Activated T-helper 17 cell treated with anti-CD3 and anti-CD28 coated beads, Interleukin-2, amount 50 U/mL, for 72 hours (primary cell): ENCODE measurements at regions not wholly inside any gene's neighbourhood (a gene's known extent, or its start where the extent isn't known, plus 50 kb on each side); places are given as distances from the start of the nearest gene placed in this dataset.

ENCODE experiments used
- ATAC-seq: fragments of 150-1000 bp; cut with Tn5 transposase; replicated peaks from 2 replicates; pipeline ENCODE4 v1.10.0; 2021; ENCODE audit warnings: mild to moderate bottlenecking, moderate library complexity
- H3K27ac Mint-ChIP-seq: one replicate; pipeline ENCODE4 v1.8.0; 2022; ENCODE audit warnings: mixed read lengths
- H3K27me3 Mint-ChIP-seq: one replicate; pipeline ENCODE4 v1.8.0; 2022; ENCODE audit warnings: mixed read lengths
- H3K36me3 Mint-ChIP-seq: one replicate; pipeline ENCODE4 v1.8.0; 2022; ENCODE audit warnings: low read depth, mild to moderate bottlenecking, mixed read lengths
- H3K4me1 Mint-ChIP-seq: one replicate; pipeline ENCODE4 v1.8.0; 2022; ENCODE audit warnings: mixed read lengths
- H3K4me3 Mint-ChIP-seq: one replicate; pipeline ENCODE4 v1.8.0; 2022; ENCODE audit warnings: mild to moderate bottlenecking, mixed read lengths
- H3K9me3 Mint-ChIP-seq: one replicate; pipeline ENCODE4 v1.8.0; 2022; ENCODE audit warnings: mixed read lengths

- H3K27me3 Mint-ChIP-seq, result peaks cover 13% of the 10 kb centered on the region
- H3K9me3 Mint-ChIP-seq, result no peaks in the 10 kb centered on the region
- H3K27ac Mint-ChIP-seq, result no peak overlapping the region
- H3K36me3 Mint-ChIP-seq, result no peaks in the 10 kb centered on the region
- no peaks in the 10 kb centered on the region for H3K4me1 Mint-ChIP-seq
- no peak overlapping the region for H3K4me3 Mint-ChIP-seq
- no peak for ATAC-seq
Observed at GRCh38 chr20:56953048-56953586, 313.3 kb downstream of the BMP7 start.

- H3K4me1 Mint-ChIP-seq, result no peaks in the 10 kb centered on the region
- peaks cover 18% of the 10 kb centered on the region for H3K27me3 Mint-ChIP-seq
- no peak overlapping the region for H3K27ac Mint-ChIP-seq
- no peak for ATAC-seq
- H3K4me3 Mint-ChIP-seq, result no peak overlapping the region
- no peaks in the 10 kb centered on the region for H3K36me3 Mint-ChIP-seq
- H3K9me3 Mint-ChIP-seq, result no peaks in the 10 kb centered on the region
Observed at GRCh38 chr20:56954797-56955196, 311.6 kb downstream of the BMP7 start.

- ATAC-seq, result no peak
- no peak overlapping the region for H3K4me3 Mint-ChIP-seq
- H3K27me3 Mint-ChIP-seq, result peaks cover 19% of the 10 kb centered on the region
- H3K36me3 Mint-ChIP-seq, result no peaks in the 10 kb centered on the region
- H3K4me1 Mint-ChIP-seq, result no peaks in the 10 kb centered on the region
- no peak overlapping the region for H3K27ac Mint-ChIP-seq
- H3K9me3 Mint-ChIP-seq, result no peaks in the 10 kb centered on the region
Observed at GRCh38 chr20:56955680-56956079, 310.8 kb downstream of the BMP7 start.

GRCh38 chr20:56956534-56956933, 309.9 kb downstream of the BMP7 start:
- Mint-ChIP-seq H3K36me3 (no peaks in the 10 kb centered on the region), H3K27me3 (peaks cover 19% of the 10 kb centered on the region), H3K27ac (no peak overlapping the region), H3K4me1 (no peaks in the 10 kb centered on the region), H3K4me3 (no peak overlapping the region), H3K9me3 (no peaks in the 10 kb centered on the region)
- no peak for ATAC-seq

- Mint-ChIP-seq H3K36me3 (no peaks in the 10 kb centered on the region), H3K27me3 (peaks cover 14% of the 10 kb centered on the region), H3K9me3 (no peaks in the 10 kb centered on the region), H3K27ac (no peak overlapping the region), H3K4me3 (no peak overlapping the region), H3K4me1 (no peaks in the 10 kb centered on the region)
- no peak for ATAC-seq
Observed at GRCh38 chr20:56957737-56958553, 308.5 kb downstream of the BMP7 start.

GRCh38 chr20:56964901-56965300, 301.5 kb downstream of the BMP7 start:
- H3K27me3 Mint-ChIP-seq, result peaks cover 8% of the 10 kb centered on the region
- H3K4me1 Mint-ChIP-seq, result no peaks in the 10 kb centered on the region
- no peak for ATAC-seq
- H3K4me3 Mint-ChIP-seq, result no peak overlapping the region
- no peak overlapping the region for H3K27ac Mint-ChIP-seq
- H3K9me3 Mint-ChIP-seq, result peaks cover 4% of the 10 kb centered on the region
- H3K36me3 Mint-ChIP-seq, result no peaks in the 10 kb centered on the region

- Mint-ChIP-seq H3K27ac (no peak overlapping the region), H3K9me3 (peaks cover 4% of the 10 kb centered on the region), H3K4me1 (no peaks in the 10 kb centered on the region), H3K27me3 (peaks cover 9% of the 10 kb centered on the region), H3K4me3 (no peak overlapping the region), H3K36me3 (no peaks in the 10 kb centered on the region)
- ATAC-seq, result no peak
Observed at GRCh38 chr20:56967916-56968315, 298.5 kb downstream of the BMP7 start.

- Mint-ChIP-seq H3K27ac (no peak overlapping the region), H3K27me3 (peaks cover 9% of the 10 kb centered on the region), H3K4me3 (no peak overlapping the region), H3K36me3 (no peaks in the 10 kb centered on the region), H3K9me3 (peaks cover 4% of the 10 kb centered on the region), H3K4me1 (no peaks in the 10 kb centered on the region)
- no peak for ATAC-seq
Observed at GRCh38 chr20:56968376-56969048, 297.9 kb downstream of the BMP7 start.

GRCh38 chr20:56974499-56975250, 291.8 kb downstream of the BMP7 start:
- Mint-ChIP-seq H3K4me1 (no peaks in the 10 kb centered on the region), H3K27me3 (peaks cover 34% of the 10 kb centered on the region)

GRCh38 chr20:56975838-56976237, 290.6 kb downstream of the BMP7 start:
- Mint-ChIP-seq H3K4me3 (no peak overlapping the region), H3K4me1 (no peaks in the 10 kb centered on the region), H3K9me3 (no peaks in the 10 kb centered on the region), H3K27me3 (peaks cover 38% of the 10 kb centered on the region), H3K27ac (no peak overlapping the region), H3K36me3 (no peaks in the 10 kb centered on the region)
- ATAC-seq, result no peak

More at GRCh38 chr20:56974499-56975250, 291.8 kb downstream of the BMP7 start:
- Mint-ChIP-seq H3K27ac (no peak overlapping the region), H3K9me3 (no peaks in the 10 kb centered on the region), H3K4me3 (no peak overlapping the region), H3K36me3 (no peaks in the 10 kb centered on the region)
- ATAC-seq, result no peak

GRCh38 chr20:56976336-56976735, 290.1 kb downstream of the BMP7 start:
- Mint-ChIP-seq H3K27ac (no peak overlapping the region), H3K4me1 (no peaks in the 10 kb centered on the region), H3K27me3 (peaks cover 38% of the 10 kb centered on the region), H3K9me3 (no peaks in the 10 kb centered on the region), H3K4me3 (no peak overlapping the region), H3K36me3 (no peaks in the 10 kb centered on the region)
- ATAC-seq, result no peak

GRCh38 chr20:56978475-56978874, 288.0 kb downstream of the BMP7 start:
- Mint-ChIP-seq H3K27me3 (peaks cover 34% of the 10 kb centered on the region), H3K4me1 (no peaks in the 10 kb centered on the region), H3K4me3 (no peak overlapping the region), H3K36me3 (no peaks in the 10 kb centered on the region), H3K27ac (no peak overlapping the region), H3K9me3 (no peaks in the 10 kb centered on the region)
- ATAC-seq, result no peak

GRCh38 chr20:56979125-56979524, 287.3 kb downstream of the BMP7 start:
- Mint-ChIP-seq H3K4me3 (no peak overlapping the region), H3K9me3 (peaks cover 1% of the 10 kb centered on the region), H3K4me1 (no peaks in the 10 kb centered on the region), H3K36me3 (no peaks in the 10 kb centered on the region), H3K27me3 (peaks cover 28% of the 10 kb centered on the region), H3K27ac (no peak overlapping the region)
- ATAC-seq, result no peak

GRCh38 chr20:56981301-56981700, 285.1 kb downstream of the BMP7 start:
- H3K27ac Mint-ChIP-seq, result no peak overlapping the region
- peaks cover 15% of the 10 kb centered on the region for H3K27me3 Mint-ChIP-seq

More at GRCh38 chr20:56981301-56981700, 285.1 kb downstream of the BMP7 start:
- Mint-ChIP-seq H3K36me3 (no peaks in the 10 kb centered on the region), H3K4me1 (no peaks in the 10 kb centered on the region), H3K9me3 (peaks cover 6% of the 10 kb centered on the region), H3K4me3 (no peak overlapping the region)
- ATAC-seq, result no peak
